ENCODE measurements at regions not wholly inside any gene's neighbourhood (a gene's known extent, or its start where the extent isn't known, plus 50 kb on each side); places are given as distances from the start of the nearest gene placed in this dataset.

GRCh38 chr6:144652292-144652891, 367.3 kb downstream of the UTRN start (continued):
- TF ChIP-seq UBTF (CRISPR knock-in tag; IDR thresholded peaks at IDR 0.05) (no peak), MXD3 (CRISPR knock-in tag; IDR thresholded peaks at IDR 0.05) (no peak), MEF2D (CRISPR knock-in tag; IDR thresholded peaks at IDR 0.05) (0 out of 2 replicates have a peak, but pooled peaks have one; percentile 20), ZNF441 (CRISPR knock-in tag; IDR thresholded peaks at IDR 0.05; ENCODE audit: borderline replicate concordance) (no peak), U2AF1 (optimal IDR thresholded peaks at IDR 0.05; ENCODE audit: low read depth, low read length) (no peak), ZNF180 (CRISPR knock-in tag; IDR thresholded peaks at IDR 0.05; ENCODE audit: borderline replicate concordance, low read depth) (no peak), FOXO4 (CRISPR knock-in tag; conservative IDR thresholded peaks at IDR 0.05) (no peak), TEAD3 (CRISPR knock-in tag; optimal IDR thresholded peaks at IDR 0.05; ENCODE audit: borderline replicate concordance) (no peak), U2AF2 (IDR thresholded peaks at IDR 0.05; ENCODE audit: low read depth, low read length) (no peak), SNAI1 (CRISPR knock-in tag; IDR thresholded peaks at IDR 0.05; ENCODE audit: borderline replicate concordance) (no peak), ELF4 (CRISPR knock-in tag; IDR thresholded peaks at IDR 0.05; ENCODE audit: borderline replicate concordance) (no peak), MEIS2 (CRISPR knock-in tag; IDR thresholded peaks at IDR 0.05) (no peak), CBX1 (IDR thresholded peaks at IDR 0.05; ENCODE audit: low read depth) (no peak)

Data from HepG2 (cell line).